Right atrium auricular region (tissue), 2 donors: ENCODE measurements at regions not wholly inside any gene's neighbourhood (a gene's known extent, or its start where the extent isn't known, plus 50 kb on each side); places are given as distances from the start of the nearest gene placed in this dataset.

Experiments
- DNase-seq: peaks from one replicate; pipeline ENCODE4 v3.0.0-alpha.2; 2019; ENCODE audit warnings: low spot score
- H3K27ac ChIP-seq, 2 donors: fragments of 200-600 bp; sonication (generic); 1 replicate in 1 of 2; 2 replicates in 1 of 2; pipeline ENCODE4 v1.5.1; 2016 to 2019
- H3K27me3 ChIP-seq, 2 donors: fragments of 200-600 bp; sonication (generic); one replicate each; pipeline versions ENCODE4 v1.5.1 to v1.6.0; 2017 to 2019
- H3K36me3 ChIP-seq: fragments of 200-600 bp; sonication (generic); one replicate; pipeline ENCODE4 v1.5.1; 2016
- H3K4me1 ChIP-seq, 2 donors: fragments of 200-600 bp; sonication (generic); one replicate each; pipeline versions ENCODE4 v1.5.1 to v1.6.0; 2017 to 2019
- H3K4me3 ChIP-seq, 2 donors: fragments of 200-600 bp; sonication (generic); 1 replicate in 1 of 2; 2 replicates in 1 of 2; pipeline ENCODE4 v1.5.1; 2017 to 2019; ENCODE audit warnings: mild to moderate bottlenecking in 1 of 2, moderate library complexity in 1 of 2
- H3K9me3 ChIP-seq, 2 donors: fragments of 200-600 bp; sonication (generic); one replicate each; pipeline ENCODE4 v1.5.1; 2019
- TF ChIP-seq, protein P1 (sequence below), 2 donors: fragments of 200-600 bp; sonication (generic); IDR thresholded peaks; one replicate each; pipeline ENCODE4 v1.5.1; 2019; ENCODE audit warnings: antibody characterized with exemption in 2 of 2

DNA sequence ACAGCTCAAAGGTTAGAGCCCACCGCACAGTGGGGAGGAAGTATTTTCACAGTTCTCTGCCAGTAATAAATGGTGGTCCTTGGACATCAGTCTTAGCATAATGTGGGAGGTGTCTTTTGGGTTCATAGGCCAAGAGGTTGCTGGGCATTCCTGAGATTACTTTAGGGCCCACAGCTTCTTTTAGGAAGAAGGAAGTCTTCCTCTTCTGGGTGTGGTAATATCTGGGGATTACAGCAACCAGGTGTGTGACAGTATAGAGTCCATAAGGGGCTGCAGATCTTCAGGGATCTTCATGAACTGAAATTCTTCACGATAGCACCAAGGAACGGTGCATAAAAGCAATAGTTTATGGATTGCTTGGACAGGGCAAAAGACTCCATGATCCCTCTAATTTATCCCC, 56.2 kb upstream of the PTGR2 start:
- H3K4me1 ChIP-seq: peaks cover 0 to 21% of the 10 kb centered on the region in 2 donors
- H3K36me3 ChIP-seq: no peaks in the 10 kb centered on the region
- no peak overlapping the region for H3K4me3 ChIP-seq
- TF ChIP-seq, protein P1, sequence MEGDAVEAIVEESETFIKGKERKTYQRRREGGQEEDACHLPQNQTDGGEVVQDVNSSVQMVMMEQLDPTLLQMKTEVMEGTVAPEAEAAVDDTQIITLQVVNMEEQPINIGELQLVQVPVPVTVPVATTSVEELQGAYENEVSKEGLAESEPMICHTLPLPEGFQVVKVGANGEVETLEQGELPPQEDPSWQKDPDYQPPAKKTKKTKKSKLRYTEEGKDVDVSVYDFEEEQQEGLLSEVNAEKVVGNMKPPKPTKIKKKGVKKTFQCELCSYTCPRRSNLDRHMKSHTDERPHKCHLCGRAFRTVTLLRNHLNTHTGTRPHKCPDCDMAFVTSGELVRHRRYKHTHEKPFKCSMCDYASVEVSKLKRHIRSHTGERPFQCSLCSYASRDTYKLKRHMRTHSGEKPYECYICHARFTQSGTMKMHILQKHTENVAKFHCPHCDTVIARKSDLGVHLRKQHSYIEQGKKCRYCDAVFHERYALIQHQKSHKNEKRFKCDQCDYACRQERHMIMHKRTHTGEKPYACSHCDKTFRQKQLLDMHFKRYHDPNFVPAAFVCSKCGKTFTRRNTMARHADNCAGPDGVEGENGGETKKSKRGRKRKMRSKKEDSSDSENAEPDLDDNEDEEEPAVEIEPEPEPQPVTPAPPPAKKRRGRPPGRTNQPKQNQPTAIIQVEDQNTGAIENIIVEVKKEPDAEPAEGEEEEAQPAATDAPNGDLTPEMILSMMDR (IDR thresholded peaks at IDR 0.05): no peak
- no peaks in the 10 kb centered on the region for H3K9me3 ChIP-seq
- H3K27me3 ChIP-seq: no peaks in the 10 kb centered on the region
- H3K27ac ChIP-seq: peak overlapping the region in 1 of 2 donors; percentile 56
- no peak for DNase-seq

DNA sequence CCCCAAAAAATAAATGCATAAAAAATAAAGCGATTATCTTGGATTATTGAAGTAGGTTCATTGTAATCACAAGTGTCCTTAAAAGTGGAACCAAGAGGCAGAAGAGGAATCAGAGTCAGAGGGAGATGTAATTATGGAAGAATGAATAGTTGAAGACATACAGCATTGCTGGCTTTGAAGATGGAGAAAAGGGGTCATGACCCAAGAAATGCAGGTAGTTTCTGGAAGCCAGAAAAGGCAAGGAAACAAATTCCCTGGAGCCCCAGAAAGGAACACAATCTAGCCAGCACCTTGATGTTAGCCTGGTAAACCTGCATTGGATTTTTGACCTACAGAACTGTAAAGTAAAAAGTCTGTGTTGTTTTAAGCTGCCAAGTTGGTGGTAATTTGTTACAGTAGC, 57.5 kb upstream of the PTGR2 start:
- no peaks in the 10 kb centered on the region for H3K9me3 ChIP-seq
- H3K27me3 ChIP-seq: no peaks in the 10 kb centered on the region
- H3K4me1 ChIP-seq: peaks cover 0 to 34% of the 10 kb centered on the region in 2 donors
- peak overlapping the region; percentile 59 to 67 for H3K27ac ChIP-seq
- no peaks in the 10 kb centered on the region for H3K36me3 ChIP-seq
- TF ChIP-seq, protein P1 (IDR thresholded peaks at IDR 0.05): no peak
- no peak overlapping the region for H3K4me3 ChIP-seq
- no peak for DNase-seq

DNA sequence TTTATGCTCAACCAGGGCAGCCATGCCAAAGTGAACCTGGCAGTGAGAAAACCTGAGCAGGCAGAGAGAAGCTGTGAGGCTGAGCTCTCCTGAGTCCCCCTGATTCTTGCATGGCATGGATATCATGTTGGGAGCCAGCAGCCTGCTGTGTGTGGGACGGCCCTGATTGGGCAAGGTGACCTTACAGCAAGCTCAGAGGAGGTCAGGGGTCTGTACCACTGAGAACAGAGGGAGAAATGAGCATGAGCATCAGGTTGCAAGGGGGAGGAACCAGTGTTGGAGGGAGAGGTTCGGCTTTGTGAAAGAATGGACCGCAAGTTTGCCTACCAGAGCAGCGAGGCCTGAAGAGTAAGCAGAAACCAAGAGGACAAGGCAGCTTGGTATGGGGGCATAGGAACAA, 59.1 kb upstream of the PTGR2 start:
- no peak for DNase-seq
- no peaks in the 10 kb centered on the region for H3K36me3 ChIP-seq
- TF ChIP-seq, protein P1 (IDR thresholded peaks at IDR 0.05): no peak
- no peaks in the 10 kb centered on the region for H3K27me3 ChIP-seq
- H3K4me3 ChIP-seq: no peak overlapping the region
- H3K27ac ChIP-seq: no peak overlapping the region
- H3K9me3 ChIP-seq: no peaks in the 10 kb centered on the region
- H3K4me1 ChIP-seq: peaks cover 0 to 51% of the 10 kb centered on the region in 2 donors

DNA sequence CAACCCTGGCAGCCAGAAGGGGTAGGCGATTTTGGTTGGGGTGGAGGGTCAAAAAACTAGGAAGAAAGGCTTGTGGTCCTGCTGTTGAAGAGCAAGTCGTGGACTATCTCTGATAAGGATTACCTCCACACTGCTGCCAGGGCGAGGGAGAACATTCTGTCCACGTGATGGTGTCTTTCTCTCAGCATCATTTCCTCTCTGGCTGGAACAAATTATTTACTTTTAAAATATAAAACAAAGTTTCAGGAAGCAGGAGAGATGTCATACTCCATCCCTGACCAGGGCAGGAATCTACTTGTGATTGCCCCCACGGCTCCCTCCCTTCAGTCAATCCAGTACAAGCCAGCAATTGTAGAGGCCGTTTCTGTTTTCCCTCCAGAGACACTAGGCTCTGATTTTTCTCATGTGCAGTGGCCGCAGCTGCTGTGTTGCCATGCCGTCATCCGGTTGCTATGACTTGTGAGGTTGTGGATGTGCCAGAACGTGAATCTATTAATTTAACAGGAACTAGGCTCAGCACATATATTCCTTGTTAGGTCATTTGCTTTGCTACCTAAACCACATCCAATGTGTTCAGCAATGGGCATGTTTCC, 61.5 kb upstream of the PTGR2 start:
- peaks cover 0 to 55% of the 10 kb centered on the region in 2 donors for H3K4me1 ChIP-seq
- H3K27me3 ChIP-seq: no peaks in the 10 kb centered on the region
- H3K4me3 ChIP-seq: no peak overlapping the region
- TF ChIP-seq, protein P1 (IDR thresholded peaks at IDR 0.05): no peak
- no peaks in the 10 kb centered on the region for H3K9me3 ChIP-seq
- H3K27ac ChIP-seq: peak overlapping the region; percentile 96 to 99
- peak; percentile 89 for DNase-seq
- H3K36me3 ChIP-seq: no peaks in the 10 kb centered on the region

DNA sequence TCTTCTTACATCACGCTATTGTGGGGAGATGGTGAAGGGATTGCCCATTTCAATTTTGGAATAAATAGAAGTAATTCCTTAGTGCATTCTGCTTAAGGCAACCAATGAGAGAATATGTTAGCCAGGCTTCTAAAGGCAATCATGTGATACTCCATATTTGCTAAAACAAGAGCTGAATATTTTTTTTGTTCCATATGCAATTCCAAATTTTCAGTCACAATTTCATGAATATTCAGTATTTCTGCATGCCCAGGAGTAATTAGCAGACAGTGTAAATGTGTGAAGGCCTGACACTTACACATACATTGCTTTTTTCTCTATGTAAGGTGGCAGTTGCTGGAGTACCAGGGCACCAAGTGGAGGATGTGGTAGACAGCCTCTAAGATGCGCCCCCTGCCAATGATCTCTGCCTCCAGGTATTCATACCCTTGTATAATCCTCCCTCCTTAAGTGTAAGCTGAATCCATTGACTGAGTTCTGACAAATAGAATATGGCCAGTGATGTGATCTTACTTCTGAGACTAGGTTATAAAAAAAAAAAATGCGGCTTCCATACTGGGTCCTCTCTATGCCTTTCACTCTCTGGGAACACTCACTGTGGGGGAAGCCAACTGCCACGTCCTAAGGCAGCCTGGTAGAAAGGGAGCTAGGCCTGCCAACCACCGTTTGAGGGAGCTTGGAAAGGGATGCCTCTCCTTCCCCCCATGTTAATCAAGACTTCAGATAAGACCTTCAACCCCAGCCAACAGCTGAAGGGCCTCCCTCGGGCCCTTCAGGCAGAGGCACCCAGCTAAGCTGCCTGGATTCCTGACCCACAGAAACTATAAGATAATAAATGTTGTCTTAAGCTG, 62.7 kb upstream of the PTGR2 start:
- Histone ChIP-seq H3K4me3 (no peak overlapping the region), H3K27ac (peak overlapping the region; percentile 96 to 99), H3K36me3 (no peaks in the 10 kb centered on the region), H3K27me3 (no peaks in the 10 kb centered on the region), H3K4me1 (peaks cover 4 to 57% of the 10 kb centered on the region in 2 donors), H3K9me3 (no peaks in the 10 kb centered on the region)
- TF ChIP-seq, protein P1 (IDR thresholded peaks at IDR 0.05): no peak
- no peak for DNase-seq
